ENCODE measurements at regions not wholly inside any gene's neighbourhood (a gene's known extent, or its start where the extent isn't known, plus 50 kb on each side); places are given as distances from the start of the nearest gene placed in this dataset.

DNA sequence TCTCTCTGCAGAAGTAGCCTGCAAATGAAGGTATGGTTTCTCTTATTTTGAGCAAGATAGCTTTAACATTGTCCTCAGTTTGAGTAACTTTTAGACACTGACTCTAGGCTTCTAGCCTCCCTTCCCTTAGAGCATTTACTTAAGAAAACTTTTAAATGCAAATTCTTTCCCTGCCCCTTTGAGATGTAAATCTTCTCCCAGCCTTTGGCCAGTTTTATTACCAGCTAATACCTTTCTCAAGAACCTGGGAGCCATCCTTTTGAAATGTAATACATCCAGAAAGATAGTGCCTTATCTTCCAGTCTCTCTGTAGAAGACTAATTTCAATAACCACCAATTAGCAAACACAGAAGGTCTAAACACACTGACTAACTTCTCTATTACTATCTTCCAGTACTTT lies 688.9 kb upstream of the CDH9 start:
- DNase-seq, result no peak
- Histone ChIP-seq H3K9me3 (replicated peaks) (no peaks in the 10 kb centered on the region), H3K27me3 (ENCODE audit: low read depth) (no peaks in the 10 kb centered on the region), H3K36me3 (no peaks in the 10 kb centered on the region), H3K4me1 (no peaks in the 10 kb centered on the region), H3K4me3 (no peak overlapping the region), H3K27ac (replicated peaks) (no peak overlapping the region)
- TF ChIP-seq, protein P1, sequence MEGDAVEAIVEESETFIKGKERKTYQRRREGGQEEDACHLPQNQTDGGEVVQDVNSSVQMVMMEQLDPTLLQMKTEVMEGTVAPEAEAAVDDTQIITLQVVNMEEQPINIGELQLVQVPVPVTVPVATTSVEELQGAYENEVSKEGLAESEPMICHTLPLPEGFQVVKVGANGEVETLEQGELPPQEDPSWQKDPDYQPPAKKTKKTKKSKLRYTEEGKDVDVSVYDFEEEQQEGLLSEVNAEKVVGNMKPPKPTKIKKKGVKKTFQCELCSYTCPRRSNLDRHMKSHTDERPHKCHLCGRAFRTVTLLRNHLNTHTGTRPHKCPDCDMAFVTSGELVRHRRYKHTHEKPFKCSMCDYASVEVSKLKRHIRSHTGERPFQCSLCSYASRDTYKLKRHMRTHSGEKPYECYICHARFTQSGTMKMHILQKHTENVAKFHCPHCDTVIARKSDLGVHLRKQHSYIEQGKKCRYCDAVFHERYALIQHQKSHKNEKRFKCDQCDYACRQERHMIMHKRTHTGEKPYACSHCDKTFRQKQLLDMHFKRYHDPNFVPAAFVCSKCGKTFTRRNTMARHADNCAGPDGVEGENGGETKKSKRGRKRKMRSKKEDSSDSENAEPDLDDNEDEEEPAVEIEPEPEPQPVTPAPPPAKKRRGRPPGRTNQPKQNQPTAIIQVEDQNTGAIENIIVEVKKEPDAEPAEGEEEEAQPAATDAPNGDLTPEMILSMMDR (IDR thresholded peaks at IDR 0.05; ENCODE audit: borderline replicate concordance), result no peak
- intact Hi-C loops (cut with micrococcal nuclease), result no loop called here

DNA sequence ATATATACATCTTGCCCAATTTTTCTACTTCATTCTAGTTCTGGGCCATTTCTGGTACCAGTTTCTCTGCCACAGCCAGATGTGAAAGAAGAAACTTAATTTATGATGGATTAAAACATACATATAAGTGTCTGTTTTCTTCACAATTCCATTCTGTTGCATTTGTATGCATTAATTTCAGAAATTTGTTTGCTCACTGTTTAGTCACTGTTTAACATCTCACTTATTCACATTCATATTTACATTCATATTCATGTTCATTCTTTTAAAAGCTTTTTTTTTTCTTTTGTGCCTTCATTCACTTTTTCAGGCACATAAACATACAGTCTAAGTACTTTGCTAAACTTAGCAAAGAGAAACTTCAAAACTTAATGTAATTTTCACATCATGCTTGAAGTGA lies 684.0 kb upstream of the CDH9 start:
- Histone ChIP-seq H3K9me3 (replicated peaks) (no peaks in the 10 kb centered on the region), H3K27ac (replicated peaks) (no peak overlapping the region), H3K36me3 (no peaks in the 10 kb centered on the region), H3K4me1 (no peaks in the 10 kb centered on the region), H3K27me3 (ENCODE audit: low read depth) (no peaks in the 10 kb centered on the region), H3K4me3 (no peak overlapping the region)
- TF ChIP-seq, protein P1 (IDR thresholded peaks at IDR 0.05; ENCODE audit: borderline replicate concordance), result no peak
- DNase-seq, result no peak
- intact Hi-C loops (cut with micrococcal nuclease), result no loop called here

DNA sequence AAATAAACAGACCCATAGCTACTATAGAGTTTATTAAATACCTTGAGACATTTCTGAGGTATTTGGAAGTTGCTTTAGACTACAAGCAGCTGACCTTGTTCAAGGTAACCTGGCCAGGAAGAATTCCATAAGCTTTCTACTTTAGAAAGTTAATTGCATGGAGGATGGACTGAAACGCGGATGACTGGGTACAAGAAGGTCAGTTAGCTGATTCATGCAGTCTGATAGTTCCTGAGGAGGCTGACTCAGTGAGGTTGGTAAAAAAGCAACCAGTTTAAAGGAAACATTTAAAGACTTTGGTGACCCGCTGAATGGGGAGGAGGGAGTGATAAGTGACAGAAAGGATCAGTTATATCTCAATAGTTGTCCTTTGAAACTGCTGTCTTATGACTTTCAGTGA lies 670.1 kb upstream of the CDH9 start:
- Histone ChIP-seq H3K4me1 (no peaks in the 10 kb centered on the region), H3K27me3 (ENCODE audit: low read depth) (no peaks in the 10 kb centered on the region), H3K9me3 (replicated peaks) (peaks cover 5% of the 10 kb centered on the region), H3K36me3 (no peaks in the 10 kb centered on the region), H3K27ac (replicated peaks) (no peak overlapping the region), H3K4me3 (no peak overlapping the region)
- TF ChIP-seq, protein P1 (IDR thresholded peaks at IDR 0.05; ENCODE audit: borderline replicate concordance), result no peak
- intact Hi-C loops (cut with micrococcal nuclease), result no loop called here
- no peak for DNase-seq

DNA sequence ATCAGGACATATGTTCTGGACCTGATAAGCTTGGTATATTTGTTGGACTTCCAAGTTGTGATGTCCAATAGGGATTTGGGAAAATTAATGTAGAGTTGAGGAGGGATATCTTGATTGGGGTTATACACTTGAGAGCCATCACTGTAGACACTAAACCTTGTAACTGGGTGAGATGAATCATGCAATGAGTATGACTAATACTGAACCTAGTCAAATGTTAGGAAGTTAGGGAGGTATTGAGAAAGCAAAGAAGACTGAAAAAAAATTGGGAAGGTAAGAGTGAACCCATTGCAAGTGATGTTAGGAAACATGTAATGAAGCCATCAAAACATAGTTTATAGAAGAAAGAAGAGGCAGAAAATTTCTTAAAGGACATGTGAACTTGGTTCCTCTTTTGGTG lies 668.4 kb upstream of the CDH9 start:
- no peaks in the 10 kb centered on the region for H3K4me1 ChIP-seq
- DNase-seq, result no peak
- H3K9me3 ChIP-seq (replicated peaks), result peaks cover 4% of the 10 kb centered on the region
- H3K36me3 ChIP-seq, result no peaks in the 10 kb centered on the region
- no peak overlapping the region for H3K27ac ChIP-seq (replicated peaks)
- TF ChIP-seq, protein P1 (IDR thresholded peaks at IDR 0.05; ENCODE audit: borderline replicate concordance), result no peak
- H3K27me3 ChIP-seq (ENCODE audit: low read depth), result no peaks in the 10 kb centered on the region
- H3K4me3 ChIP-seq, result no peak overlapping the region
- intact Hi-C loops (cut with micrococcal nuclease), result no loop called here

DNA sequence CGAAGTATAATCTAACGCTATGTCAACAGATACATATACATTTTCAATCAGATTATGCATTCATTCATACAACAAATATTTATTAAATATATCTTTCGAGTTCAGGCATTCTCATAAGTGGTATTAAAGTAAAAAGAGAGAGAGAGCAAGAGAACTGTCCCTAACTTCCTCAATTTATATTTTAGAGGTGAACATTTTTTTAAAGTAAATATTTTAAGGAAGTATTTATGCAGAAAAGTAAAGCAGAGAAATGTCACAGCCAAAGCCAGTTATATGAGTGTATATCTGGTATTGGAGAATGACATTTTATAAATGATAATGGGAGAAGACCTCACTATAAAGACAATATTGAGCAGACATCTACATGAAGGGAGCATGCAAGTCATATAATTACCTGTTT lies 667.3 kb upstream of the CDH9 start:
- H3K36me3 ChIP-seq, result no peaks in the 10 kb centered on the region
- no peaks in the 10 kb centered on the region for H3K4me1 ChIP-seq
- H3K27ac ChIP-seq (replicated peaks), result no peak overlapping the region
- no peak for DNase-seq
- TF ChIP-seq, protein P1 (IDR thresholded peaks at IDR 0.05; ENCODE audit: borderline replicate concordance), result no peak
- no peak overlapping the region for H3K4me3 ChIP-seq
- H3K27me3 ChIP-seq (ENCODE audit: low read depth), result no peaks in the 10 kb centered on the region
- H3K9me3 ChIP-seq (replicated peaks), result no peaks in the 10 kb centered on the region
- intact Hi-C loops (cut with micrococcal nuclease), result no loop called here

Measured in left ventricle myocardium inferior (tissue), 1 donor.